H1 (cell line): ENCODE measurements at regions not wholly inside any gene's neighbourhood (a gene's known extent, or its start where the extent isn't known, plus 50 kb on each side); places are given as distances from the start of the nearest gene placed in this dataset.

Experiments used
- CTCF ChIA-PET: fragments of 300-600 bp; sonication (Branson Sonifier 250); formaldehyde crosslinking; loops from one replicate; lab custom pipeline; 2021; ENCODE audit not compliant: partially characterized antibody; lab: Charles Lee
- POLR2A ChIA-PET: fragments of 300-600 bp; sonication (Branson Sonifier 250); formaldehyde crosslinking; loops from one replicate; lab custom pipeline; 2021; ENCODE audit warnings: inconsistent platforms; ENCODE audit not compliant: partially characterized antibody; lab: Charles Lee
- DNase-seq, 2 experiments: peaks; one replicate each; pipeline versions ENCODE4 v3.0.0 to v3.0.0-alpha.2; 2010 to 2022; ENCODE audit warnings: low spot score in 2 of 2, low read depth in 1 of 2, mixed read lengths in 1 of 2
- FAIRE-seq: peaks from 2 replicates; lab custom pipeline; 2011; peaks lifted over from hg19 to GRCh38; lab: Jason Lieb, UNC
- H2AFZ ChIP-seq: 2 replicates; pipeline ENCODE4 v1.8.1; 2012; ENCODE audit warnings: low read length, inconsistent platforms
- H2AK5ac ChIP-seq: 2 replicates; pipeline ENCODE4 v1.6.1; 2013; ENCODE audit warnings: low read depth, low read length
- H2BK120ac ChIP-seq: replicated peaks from 2 replicates; pipeline ENCODE3; 2013; ENCODE audit warnings: low read depth, low read length, inconsistent platforms
- H2BK12ac ChIP-seq: 2 replicates; pipeline ENCODE4 v1.6.1; 2013; ENCODE audit warnings: low read depth, low read length
- H2BK15ac ChIP-seq: 2 replicates; pipeline ENCODE4 v1.6.1; 2013; ENCODE audit warnings: low read length
- H2BK20ac ChIP-seq: 2 replicates; pipeline ENCODE4 v1.6.1; 2013; ENCODE audit warnings: low read length
- H2BK5ac ChIP-seq: 2 replicates; pipeline ENCODE4 v1.6.1; 2013; ENCODE audit warnings: low read depth, low read length
- H3K14ac ChIP-seq: 2 replicates; pipeline ENCODE4 v1.6.1; 2013; ENCODE audit warnings: inconsistent platforms; ENCODE audit not compliant: insufficient read length
- H3K18ac ChIP-seq: 2 replicates; pipeline ENCODE4 v1.6.1; 2013; ENCODE audit warnings: low read length; ENCODE audit errors: extremely low read depth
- H3K23ac ChIP-seq: 2 replicates; pipeline ENCODE4 v1.6.1; 2013; ENCODE audit warnings: inconsistent platforms; ENCODE audit not compliant: insufficient read length
- H3K23me2 ChIP-seq: 2 replicates; pipeline ENCODE4 v1.6.1; 2013; ENCODE audit warnings: low read depth, low read length
- H3K27ac ChIP-seq: 2 replicates; pipeline ENCODE4 v1.6.1; 2011; ENCODE audit warnings: low read depth, low read length, inconsistent platforms
- H3K27me3 ChIP-seq, 4 experiments: replicated peaks in 1 of 4; 1 replicate in 1 of 4; 2 replicates in 3 of 4; pipeline versions ENCODE4 v1.6.1 to v1.8.1; 2011 to 2013; ENCODE audit warnings: low read length in 3 of 4, mild to moderate bottlenecking in 3 of 4, inconsistent platforms in 2 of 4, mixed read lengths in 2 of 4, moderate library complexity in 1 of 4; ENCODE audit not compliant: control insufficient read depth in 3 of 4, insufficient read depth in 3 of 4; ENCODE audit errors: extremely low read depth in 1 of 4
- H3K36me3 ChIP-seq, 4 experiments: 2 replicates each; pipeline versions ENCODE4 v1.6.1 to v1.8.1; 2011 to 2013; ENCODE audit warnings: mild to moderate bottlenecking in 4 of 4, low read length in 3 of 4, moderate library complexity in 2 of 4, control low read depth in 1 of 4, inconsistent platforms in 1 of 4; ENCODE audit not compliant: insufficient read depth in 4 of 4, control insufficient read depth in 2 of 4
- H3K4ac ChIP-seq: replicated peaks from 2 replicates; pipeline ENCODE3; 2013; ENCODE audit warnings: low read length, low read depth, mixed read lengths, inconsistent platforms; ENCODE audit not compliant: insufficient read length
- H3K4me1 ChIP-seq, 4 experiments: replicated peaks in 1 of 4; 1 replicate in 1 of 4; 2 replicates in 3 of 4; pipeline versions ENCODE4 v1.6.1 to v1.8.1; 2011 to 2013; ENCODE audit warnings: low read length in 3 of 4, inconsistent platforms in 2 of 4, mixed read lengths in 1 of 4; ENCODE audit not compliant: insufficient read depth in 4 of 4, control insufficient read depth in 3 of 4
- H3K4me2 ChIP-seq, 2 experiments: 2 replicates each; pipeline versions ENCODE4 v1.6.1 to v1.8.1; 2011 to 2013; ENCODE audit warnings: low read depth in 2 of 2, low read length in 2 of 2, control low read depth in 1 of 2, inconsistent platforms in 1 of 2, mild to moderate bottlenecking in 1 of 2; ENCODE audit not compliant: insufficient read depth in 1 of 2
- H3K4me3 ChIP-seq, 4 experiments: fragments of 200-600, 300-600 bp in 1 of 4; sonication (generic), shearing (Covaris generic), sonication (Bioruptor Twin) in 1 of 4; 2 replicates each; pipeline versions ENCODE4 v1.5.1 to v1.8.1; 2011 to 2016; ENCODE audit warnings: low read length in 4 of 4, low read depth in 3 of 4, control low read depth in 2 of 4, inconsistent platforms in 2 of 4, mild to moderate bottlenecking in 2 of 4, mixed read lengths in 1 of 4, moderate library complexity in 1 of 4; ENCODE audit not compliant: insufficient read depth in 2 of 4; ENCODE audit errors: extremely low read depth in 1 of 4
- H3K56ac ChIP-seq: replicated peaks from 2 replicates; pipeline ENCODE3; 2013; ENCODE audit warnings: low read depth, mild to moderate bottlenecking, mixed read lengths, low read length, inconsistent platforms; ENCODE audit not compliant: insufficient read length
- H3K79me1 ChIP-seq: 2 replicates; pipeline ENCODE4 v1.6.1; 2013; ENCODE audit warnings: low read depth, low read length, control low read depth
- H3K79me2 ChIP-seq, 2 experiments: 2 replicates each; pipeline versions ENCODE4 v1.6.1 to v1.8.1; 2012 to 2013; ENCODE audit warnings: low read length in 2 of 2, mild to moderate bottlenecking in 2 of 2, inconsistent platforms in 1 of 2; ENCODE audit not compliant: insufficient read depth in 2 of 2, control insufficient read depth in 1 of 2
- H3K9ac ChIP-seq, 4 experiments: replicated peaks in 1 of 4; 1 replicate in 1 of 4; 2 replicates in 3 of 4; pipeline versions ENCODE4 v1.6.1 to v1.8.1; 2011 to 2013; ENCODE audit warnings: low read depth in 3 of 4, low read length in 3 of 4, control low read depth in 2 of 4, mild to moderate bottlenecking in 2 of 4, moderate library complexity in 2 of 4, inconsistent platforms in 1 of 4; ENCODE audit errors: extremely low read depth in 1 of 4
- H3K9me3 ChIP-seq, 2 experiments: 2 replicates each; pipeline versions ENCODE4 v1.6.1 to v1.8.1; 2012 to 2013; ENCODE audit warnings: mild to moderate bottlenecking in 2 of 2, moderate library complexity in 2 of 2, control low read depth in 1 of 2, inconsistent platforms in 1 of 2, low read depth in 1 of 2, low read length in 1 of 2, mixed read lengths in 1 of 2; ENCODE audit not compliant: insufficient read depth in 2 of 2
- H4K20me1 ChIP-seq, 2 experiments: replicated peaks in 1 of 2; 2 replicates each; pipeline versions ENCODE3 to v1.8.1; 2011 to 2013; ENCODE audit warnings: inconsistent platforms in 2 of 2, low read length in 2 of 2, mild to moderate bottlenecking in 1 of 2; ENCODE audit not compliant: insufficient read depth in 2 of 2, control insufficient read depth in 1 of 2
- H4K5ac ChIP-seq: 2 replicates; pipeline ENCODE4 v1.6.1; 2013; ENCODE audit warnings: low read length, low read depth, mixed read lengths, inconsistent platforms; ENCODE audit not compliant: insufficient read length
- H4K8ac ChIP-seq: 2 replicates; pipeline ENCODE4 v1.8.0; 2013; ENCODE audit warnings: mild to moderate bottlenecking, moderate library complexity, low read length, inconsistent platforms; ENCODE audit not compliant: insufficient read depth; ENCODE audit errors: extremely low read depth
- H4K91ac ChIP-seq: replicated peaks from 2 replicates; pipeline ENCODE3; 2013; ENCODE audit warnings: low read length, mixed read lengths, inconsistent platforms; ENCODE audit not compliant: insufficient read length
- EGR1 ChIP-seq: IDR thresholded peaks from 2 replicates; pipeline ENCODE4 v1.6.1; 2011; ENCODE audit warnings: low read depth, low read length, borderline replicate concordance
- JUN ChIP-seq: IDR thresholded peaks from 2 replicates; pipeline ENCODE4 v1.6.1; 2011; ENCODE audit warnings: low read depth, mild to moderate bottlenecking, improper control_type of control experiment, low read length
- MAFK ChIP-seq: IDR thresholded peaks from 2 replicates; pipeline ENCODE4 v1.6.1; 2012; ENCODE audit warnings: low read depth, mild to moderate bottlenecking, improper control_type of control experiment, low read length
- PHF8 ChIP-seq: fragments of 200-600 bp; sonication (generic); conservative IDR thresholded peaks from 2 replicates; pipeline ENCODE4 v1.7.1; 2012; ENCODE audit warnings: low read depth, mild to moderate bottlenecking, inconsistent platforms, low read length, moderate library complexity
- TEAD4 ChIP-seq: IDR thresholded peaks from 2 replicates; pipeline ENCODE4 v1.6.1; 2012; ENCODE audit warnings: low read depth, low read length, inconsistent platforms, mixed read lengths
- WGBS, 2 experiments: shearing (Covaris generic) in 1 of 2; methylation state at CpG; one replicate each; pipeline versions ENCODE4 v1.1.6 to v1.1.7; 2013 to 2015; ENCODE audit warnings: low lambda C conversion rate in 2 of 2, mixed read lengths in 2 of 2, inconsistent platforms in 1 of 2, low coverage in 1 of 2, missing lambda C conversion rate in 1 of 2; ENCODE audit not compliant: insufficient replicate concordance in 2 of 2, insufficient coverage in 1 of 2, insufficient read length in 1 of 2; ENCODE audit errors: extremely low coverage in 1 of 2, missing lambda C conversion rate in 1 of 2; 5-methylcytosine and 5-hydroxymethylcytosine counted together

DNA sequence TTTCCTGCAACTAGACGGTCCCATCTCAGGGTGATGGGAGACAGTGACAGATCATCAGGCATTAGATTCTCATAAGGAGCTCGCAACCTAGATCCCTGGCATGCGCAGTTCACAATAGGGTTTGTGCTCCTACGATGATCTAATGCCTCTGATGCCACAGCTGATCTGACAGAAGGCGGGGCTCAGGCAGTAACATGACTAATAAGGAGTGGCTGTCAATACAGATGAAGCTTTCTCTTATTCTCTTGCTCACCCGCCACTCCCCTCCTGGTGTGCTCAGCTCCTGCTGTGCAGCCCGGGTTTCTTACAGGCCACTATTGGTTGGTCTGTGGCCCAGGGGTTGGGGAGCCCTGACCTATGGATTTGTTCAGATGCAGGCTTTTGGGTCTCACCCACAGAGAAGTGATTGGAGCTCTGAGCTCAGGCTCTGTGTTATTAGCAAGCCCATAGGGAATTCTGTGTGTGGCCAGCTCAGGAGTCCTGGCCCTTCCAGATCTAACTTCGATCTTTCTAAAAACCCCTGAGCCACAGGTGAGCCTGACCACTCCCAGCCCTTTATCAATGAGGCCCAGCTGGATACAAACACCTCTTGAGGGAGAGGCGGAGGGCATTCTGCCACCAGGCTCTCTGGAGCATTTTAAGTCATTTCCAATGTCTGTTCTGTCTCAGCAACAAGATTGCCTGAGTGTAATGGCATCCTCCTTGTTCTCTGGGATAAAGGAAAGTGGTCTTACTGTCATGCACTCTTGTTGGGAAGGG is 351.8 kb downstream of the BUD13 start:
- Histone ChIP-seq H2BK5ac (no peak overlapping the region), H3K18ac (no peak overlapping the region; the same call in 1 of the 2 replicates), H3K23me2 (peaks cover 2% of the 10 kb centered on the region; the same call in 1 of the 2 replicates), H2BK120ac (no peak overlapping the region), H4K8ac (no peak overlapping the region), H3K4me3 (no peak overlapping the region), H3K27ac (no peak overlapping the region), H4K91ac (no peak overlapping the region), H3K9me3 (peaks cover 0 to 4% of the 10 kb centered on the region in 2 experiments; a peak in 1 of 4 replicates), H2BK12ac (no peak overlapping the region), H2AK5ac (no peak overlapping the region), H2BK20ac (no peak overlapping the region), H3K56ac (no peak overlapping the region), H3K4ac (no peak overlapping the region), H3K36me3 (no peaks in the 10 kb centered on the region), H4K5ac (no peak overlapping the region), H3K79me1 (no peaks in the 10 kb centered on the region), H4K20me1 (peaks cover 0 to 2% of the 10 kb centered on the region in 2 experiments), H3K27me3 (no peaks in the 10 kb centered on the region), H3K14ac (no peak overlapping the region), H3K4me2 (0 out of 4 replicates have a peak overlapping the region, but pooled peaks of 1 of the 2 experiments have one; percentile 6), H2BK15ac (no peak overlapping the region), H3K79me2 (0 out of 4 replicates have a peak, but pooled peaks cover 0 to 4% of the 10 kb centered on the region in 2 experiments), H3K4me1 (peaks cover 1 to 16% (median 7%) of the 10 kb centered on the region in 4 experiments; a peak in 5 of 7 replicates), H3K9ac (no peak overlapping the region), H2AFZ (no peak overlapping the region), H3K23ac (no peak overlapping the region)
- FAIRE-seq (no peak), DNase-seq (no peak)
- 92% methylated on average over 9 of the region's 9 CpGs; no CpG with 5 or more reads in 1 of the 2 experiments for WGBS, 2 experiments
- TF ChIP-seq JUN (no peak), TEAD4 (no peak), PHF8 (no peak), EGR1 (no peak), MAFK (no peak)
- POLR2A ChIA-PET = no interaction called here
- CTCF ChIA-PET = interaction anchor here (0.5 to 4.8 kb wide), 13 partner anchors 12 to 204 kb away, joined by 3 to 31 read pairs (median 4); no protein-coding TSS in a partner anchor
